Endodermal cell (in vitro differentiated cells): ENCODE measurements at regions not wholly inside any gene's neighbourhood (a gene's known extent, or its start where the extent isn't known, plus 50 kb on each side); places are given as distances from the start of the nearest gene placed in this dataset.

Experiments
- DNase-seq: peaks from one replicate; pipeline ENCODE4 v3.0.0-alpha.2; 2017
- H3K27ac ChIP-seq: 2 replicates; pipeline ENCODE4 v1.5.1; 2013; ENCODE audit warnings: mild to moderate bottlenecking, low read depth, low read length, moderate library complexity
- H3K27me3 ChIP-seq: 2 replicates; pipeline ENCODE4 v1.6.1; 2013; ENCODE audit warnings: mild to moderate bottlenecking, low read length, moderate library complexity; ENCODE audit not compliant: insufficient read depth, control insufficient read depth, poor library complexity, severe bottlenecking
- H3K36me3 ChIP-seq: 2 replicates; pipeline ENCODE4 v1.7.0; 2013; ENCODE audit warnings: mild to moderate bottlenecking, low read length, moderate library complexity; ENCODE audit not compliant: control insufficient read depth, insufficient read depth
- H3K4me1 ChIP-seq: one replicate; pipeline ENCODE4 v1.7.0; 2013; ENCODE audit warnings: low read length; ENCODE audit not compliant: control insufficient read depth, insufficient read depth
- H3K4me3 ChIP-seq: 2 replicates; pipeline ENCODE4 v1.5.1; 2013; ENCODE audit warnings: mild to moderate bottlenecking, low read length, moderate library complexity
- H3K9ac ChIP-seq: 2 replicates; pipeline ENCODE4 v1.6.1; 2013; ENCODE audit warnings: mild to moderate bottlenecking, low read length, moderate library complexity; ENCODE audit not compliant: poor library complexity, severe bottlenecking; ENCODE audit errors: extremely low read depth
- H3K9me3 ChIP-seq: 2 replicates; pipeline ENCODE4 v1.6.1; 2013; ENCODE audit warnings: mild to moderate bottlenecking, low read length, moderate library complexity; ENCODE audit not compliant: control insufficient read depth
- H3K27ac Mint-ChIP-seq: 2 replicates; pipeline ENCODE4 v1.8.0; 2020; ENCODE audit warnings: mixed read lengths
- H3K27me3 Mint-ChIP-seq: 2 replicates; pipeline ENCODE4 v1.8.0; 2021; ENCODE audit warnings: mild to moderate bottlenecking, mixed read lengths; ENCODE audit not compliant: insufficient read depth
- H3K36me3 Mint-ChIP-seq: 2 replicates; pipeline ENCODE4 v1.8.0; 2020; ENCODE audit warnings: low read depth, mixed read lengths
- H3K4me1 Mint-ChIP-seq: 2 replicates; pipeline ENCODE4 v1.8.0; 2020; ENCODE audit warnings: mixed read lengths
- H3K4me3 Mint-ChIP-seq: 2 replicates; pipeline ENCODE4 v1.8.0; 2020; ENCODE audit warnings: mild to moderate bottlenecking, moderate library complexity, mixed read lengths
- H3K9me3 Mint-ChIP-seq: 2 replicates; pipeline ENCODE4 v1.8.0; 2020; ENCODE audit warnings: mild to moderate bottlenecking, mixed read lengths
- WGBS, 2 experiments: methylation state at CpG; one replicate each; pipeline versions ENCODE4 v1.1.5 to v1.1.7; 2013; ENCODE audit warnings: missing lambda C conversion rate in 2 of 2, mixed read lengths in 1 of 2; ENCODE audit not compliant: insufficient coverage in 1 of 2, insufficient read length in 1 of 2; 5-methylcytosine and 5-hydroxymethylcytosine counted together
- TF ChIP-seq, protein P1 (sequence below): fragments of 200-600 bp; sonication (generic); conservative IDR thresholded peaks from 2 replicates; pipeline ENCODE4 v1.5.0; 2021; ENCODE audit warnings: antibody characterized with exemption, mild to moderate bottlenecking

DNA sequence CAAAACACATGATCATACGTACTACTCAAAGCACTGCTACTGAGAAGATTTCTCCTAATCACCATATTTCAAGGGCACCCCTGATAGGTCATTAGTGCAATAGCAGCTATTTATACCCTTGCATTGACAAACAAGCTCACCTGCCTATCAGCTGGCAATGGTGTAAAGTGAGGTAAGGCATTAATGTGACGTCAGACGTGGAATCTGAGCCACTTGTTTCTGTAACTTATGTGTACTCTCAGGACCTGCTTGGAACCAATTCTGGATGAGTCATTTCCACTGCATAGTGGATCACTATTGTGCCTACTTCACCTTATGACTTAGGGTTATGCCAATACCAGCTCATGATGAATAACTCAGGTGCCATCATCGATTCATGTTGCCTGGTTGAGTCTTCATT, 628.5 kb upstream of the CELF2 start:
- DNase-seq: no peak
- H3K36me3 Mint-ChIP-seq: no peaks in the 10 kb centered on the region
- no peak overlapping the region for H3K4me3 ChIP-seq
- no peaks in the 10 kb centered on the region for H3K4me1 Mint-ChIP-seq
- H3K27me3 Mint-ChIP-seq: no peaks in the 10 kb centered on the region
- H3K27ac ChIP-seq: no peak overlapping the region
- no peaks in the 10 kb centered on the region for H3K36me3 ChIP-seq
- H3K9me3 ChIP-seq: no peaks in the 10 kb centered on the region
- no peak overlapping the region for H3K4me3 Mint-ChIP-seq
- 93 to 97% methylated on average over 4 of the region's 4 CpGs for WGBS, 2 experiments
- H3K27ac Mint-ChIP-seq: no peak overlapping the region
- H3K9me3 Mint-ChIP-seq: no peaks in the 10 kb centered on the region
- H3K27me3 ChIP-seq: no peaks in the 10 kb centered on the region
- H3K9ac ChIP-seq: no peak overlapping the region
- TF ChIP-seq, protein P1, sequence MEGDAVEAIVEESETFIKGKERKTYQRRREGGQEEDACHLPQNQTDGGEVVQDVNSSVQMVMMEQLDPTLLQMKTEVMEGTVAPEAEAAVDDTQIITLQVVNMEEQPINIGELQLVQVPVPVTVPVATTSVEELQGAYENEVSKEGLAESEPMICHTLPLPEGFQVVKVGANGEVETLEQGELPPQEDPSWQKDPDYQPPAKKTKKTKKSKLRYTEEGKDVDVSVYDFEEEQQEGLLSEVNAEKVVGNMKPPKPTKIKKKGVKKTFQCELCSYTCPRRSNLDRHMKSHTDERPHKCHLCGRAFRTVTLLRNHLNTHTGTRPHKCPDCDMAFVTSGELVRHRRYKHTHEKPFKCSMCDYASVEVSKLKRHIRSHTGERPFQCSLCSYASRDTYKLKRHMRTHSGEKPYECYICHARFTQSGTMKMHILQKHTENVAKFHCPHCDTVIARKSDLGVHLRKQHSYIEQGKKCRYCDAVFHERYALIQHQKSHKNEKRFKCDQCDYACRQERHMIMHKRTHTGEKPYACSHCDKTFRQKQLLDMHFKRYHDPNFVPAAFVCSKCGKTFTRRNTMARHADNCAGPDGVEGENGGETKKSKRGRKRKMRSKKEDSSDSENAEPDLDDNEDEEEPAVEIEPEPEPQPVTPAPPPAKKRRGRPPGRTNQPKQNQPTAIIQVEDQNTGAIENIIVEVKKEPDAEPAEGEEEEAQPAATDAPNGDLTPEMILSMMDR: no peak
- H3K4me1 ChIP-seq: no peaks in the 10 kb centered on the region

- no peaks in the 10 kb centered on the region for H3K27me3 ChIP-seq
- H3K27ac ChIP-seq: no peak overlapping the region
- Mint-ChIP-seq H3K4me1 (no peaks in the 10 kb centered on the region), H3K27me3 (no peaks in the 10 kb centered on the region), H3K36me3 (no peaks in the 10 kb centered on the region), H3K4me3 (no peak overlapping the region), H3K27ac (no peak overlapping the region), H3K9me3 (no peaks in the 10 kb centered on the region)
- no peaks in the 10 kb centered on the region for H3K9me3 ChIP-seq
- no peak overlapping the region for H3K9ac ChIP-seq
- TF ChIP-seq, protein P1: no peak
- H3K4me3 ChIP-seq: no peak overlapping the region
- DNase-seq: no peak
- H3K36me3 ChIP-seq: no peaks in the 10 kb centered on the region
- WGBS, 2 experiments: 90 to 93% methylated on average over 2 of the region's 2 CpGs
- no peaks in the 10 kb centered on the region for H3K4me1 ChIP-seq
Measured at GRCh38 chr10:10392511-10392910, 625.2 kb upstream of the CELF2 start.

GRCh38 chr10:10394933-10395658, 622.6 kb upstream of the CELF2 start:
- H3K9ac ChIP-seq: no peak overlapping the region
- H3K9me3 ChIP-seq: no peaks in the 10 kb centered on the region
- Mint-ChIP-seq H3K9me3 (no peaks in the 10 kb centered on the region), H3K36me3 (no peaks in the 10 kb centered on the region), H3K4me3 (no peak overlapping the region), H3K4me1 (no peaks in the 10 kb centered on the region), H3K27ac (no peak overlapping the region), H3K27me3 (no peaks in the 10 kb centered on the region)
- no peaks in the 10 kb centered on the region for H3K4me1 ChIP-seq
- no peak for DNase-seq
- TF ChIP-seq, protein P1: no peak
- H3K27me3 ChIP-seq: no peaks in the 10 kb centered on the region
- H3K27ac ChIP-seq: no peak overlapping the region
- no peak overlapping the region for H3K4me3 ChIP-seq
- no peaks in the 10 kb centered on the region for H3K36me3 ChIP-seq
- WGBS, 2 experiments: 88 to 97% methylated on average over 3 to 4 of the region's 4 CpGs
